GM19468 (cell line): ENCODE measurements at regions not wholly inside any gene's neighbourhood (a gene's known extent, or its start where the extent isn't known, plus 50 kb on each side); places are given as distances from the start of the nearest gene placed in this dataset.

Experiments used
- ATAC-seq: cut with Tn5 transposase; IDR thresholded peaks from one replicate; pipeline ENCODE4 v1.9.1; 2021; ENCODE audit warnings: mild to moderate bottlenecking, moderate library complexity, moderate number of reproducible peaks; ENCODE audit not compliant: unreplicated experiment; ENCODE audit errors: extremely low read depth

- ATAC-seq: no peak
Observed at GRCh38 chr4:16382571-16382970, 156.3 kb upstream of the TAPT1 start.

- no peak for ATAC-seq
Observed at GRCh38 chr4:16377887-16378286, 151.6 kb upstream of the TAPT1 start.

- no peak for ATAC-seq
Observed at GRCh38 chr4:16365036-16365569, 138.8 kb upstream of the TAPT1 start.

GRCh38 chr4:16360694-16361262 lies 134.5 kb upstream of the TAPT1 start:
- no peak for ATAC-seq

GRCh38 chr4:16353165-16353564 lies 126.9 kb upstream of the TAPT1 start:
- no peak for ATAC-seq

- ATAC-seq: no peak
Observed at GRCh38 chr4:16351161-16351560, 124.9 kb upstream of the TAPT1 start.

- ATAC-seq: no peak
Observed at GRCh38 chr4:16344853-16345252, 118.6 kb upstream of the TAPT1 start.

GRCh38 chr4:16337936-16338335 lies 111.7 kb upstream of the TAPT1 start:
- no peak for ATAC-seq

- ATAC-seq: no peak
Observed at GRCh38 chr4:16334601-16335000, 108.3 kb upstream of the TAPT1 start.

- ATAC-seq: no peak
Observed at GRCh38 chr4:16329797-16330134, 103.5 kb upstream of the TAPT1 start.

GRCh38 chr4:16329125-16329796 lies 103.0 kb upstream of the TAPT1 start:
- ATAC-seq: no peak

- ATAC-seq: no peak
Observed at GRCh38 chr4:16322183-16322582, 95.9 kb upstream of the TAPT1 start.

GRCh38 chr4:16315456-16315855 lies 89.2 kb upstream of the TAPT1 start:
- no peak for ATAC-seq

- no peak for ATAC-seq
Observed at GRCh38 chr4:16310606-16311005, 84.3 kb upstream of the TAPT1 start.

- no peak for ATAC-seq
Observed at GRCh38 chr4:16302648-16303047, 76.4 kb upstream of the TAPT1 start.

GRCh38 chr4:16297003-16297402 lies 70.7 kb upstream of the TAPT1 start:
- no peak for ATAC-seq

GRCh38 chr4:16294455-16294854 lies 68.2 kb upstream of the TAPT1 start:
- ATAC-seq: no peak

GRCh38 chr4:16293210-16293838 lies 67.1 kb upstream of the TAPT1 start:
- no peak for ATAC-seq

- no peak for ATAC-seq
Observed at GRCh38 chr4:16292585-16292984, 66.3 kb upstream of the TAPT1 start.

- ATAC-seq: no peak
Observed at GRCh38 chr4:16290681-16291420, 64.6 kb upstream of the TAPT1 start.
